Central memory CD8-positive, alpha-beta T cell (primary cell): ENCODE measurements at regions not wholly inside any gene's neighbourhood (a gene's known extent, or its start where the extent isn't known, plus 50 kb on each side); places are given as distances from the start of the nearest gene placed in this dataset.
"Not testable (repeated sequence)": the region's sequence is repeated elsewhere in the genome, so short reads cannot be mapped to it uniquely, and the experiment has no call there.

Experiments
- ATAC-seq: fragments of 150-1000 bp; cut with Tn5 transposase; replicated peaks from 2 replicates; pipeline ENCODE4 v1.10.0; 2022; ENCODE audit warnings: mild to moderate bottlenecking, moderate FRiP score, moderate number of reproducible peaks; ENCODE audit not compliant: poor library complexity, severe bottlenecking; ENCODE audit errors: extremely low read depth
- DNase-seq, 2 donors: peaks; one replicate each; pipeline ENCODE4 v3.0.0; 2021; ENCODE audit warnings: low spot score in 2 of 2
- H3K27ac Mint-ChIP-seq: one replicate; pipeline ENCODE4 v1.8.0; 2022; ENCODE audit warnings: low read depth, mild to moderate bottlenecking, moderate library complexity, mixed read lengths
- H3K27me3 Mint-ChIP-seq: one replicate; pipeline ENCODE4 v1.8.0; 2022; ENCODE audit warnings: mixed read lengths
- H3K36me3 Mint-ChIP-seq: one replicate; pipeline ENCODE4 v1.8.0; 2022; ENCODE audit warnings: mild to moderate bottlenecking, moderate library complexity, mixed read lengths; ENCODE audit not compliant: insufficient read depth
- H3K4me1 Mint-ChIP-seq: one replicate; pipeline ENCODE4 v1.8.0; 2022; ENCODE audit warnings: mixed read lengths
- H3K4me3 Mint-ChIP-seq: one replicate; pipeline ENCODE4 v1.8.0; 2022; ENCODE audit warnings: mild to moderate bottlenecking, moderate library complexity, mixed read lengths
- H3K9me3 Mint-ChIP-seq: one replicate; pipeline ENCODE4 v1.8.0; 2022; ENCODE audit warnings: mixed read lengths

- not testable (repeated sequence) for H3K9me3 Mint-ChIP-seq, DNase-seq, H3K4me3 Mint-ChIP-seq, H3K4me1 Mint-ChIP-seq, H3K27ac Mint-ChIP-seq, ATAC-seq, H3K27me3 Mint-ChIP-seq, H3K36me3 Mint-ChIP-seq
These were observed 171.6 kb downstream of the TMEM121 start for GRCh38 chr14:105697955-105698354.

GRCh38 chr14:105698940-105699556, 172.7 kb downstream of the TMEM121 start:
- not testable (repeated sequence) for DNase-seq, H3K4me3 Mint-ChIP-seq, H3K27me3 Mint-ChIP-seq, H3K36me3 Mint-ChIP-seq, H3K9me3 Mint-ChIP-seq, ATAC-seq, H3K4me1 Mint-ChIP-seq, H3K27ac Mint-ChIP-seq

GRCh38 chr14:105699706-105700105, 173.3 kb downstream of the TMEM121 start:
- H3K4me1 Mint-ChIP-seq, H3K27ac Mint-ChIP-seq, H3K27me3 Mint-ChIP-seq, H3K36me3 Mint-ChIP-seq, DNase-seq, ATAC-seq, H3K9me3 Mint-ChIP-seq, H3K4me3 Mint-ChIP-seq: not testable (repeated sequence)

GRCh38 chr14:105700146-105700545, 173.8 kb downstream of the TMEM121 start:
- ATAC-seq, DNase-seq, H3K4me1 Mint-ChIP-seq, H3K4me3 Mint-ChIP-seq, H3K9me3 Mint-ChIP-seq, H3K36me3 Mint-ChIP-seq, H3K27me3 Mint-ChIP-seq: not testable (repeated sequence)
- H3K27ac Mint-ChIP-seq = peak overlapping the region; percentile 0

GRCh38 chr14:105700622-105701288, 174.4 kb downstream of the TMEM121 start:
- ATAC-seq (no peak), DNase-seq (no peak)
- Mint-ChIP-seq H3K36me3 (peaks cover 1% of the 10 kb centered on the region), H3K4me1 (no peaks in the 10 kb centered on the region), H3K9me3 (no peaks in the 10 kb centered on the region), H3K4me3 (no peak overlapping the region), H3K27me3 (no peaks in the 10 kb centered on the region), H3K27ac (peak overlapping the region; percentile 0)

GRCh38 chr14:105701456-105702274, 175.3 kb downstream of the TMEM121 start:
- DNase-seq (no peak), ATAC-seq (no peak)
- Mint-ChIP-seq H3K36me3 (peaks cover 1% of the 10 kb centered on the region), H3K27me3 (no peaks in the 10 kb centered on the region), H3K4me3 (no peak overlapping the region), H3K9me3 (no peaks in the 10 kb centered on the region), H3K4me1 (no peaks in the 10 kb centered on the region), H3K27ac (no peak overlapping the region)

GRCh38 chr14:105702275-105702817, 176.0 kb downstream of the TMEM121 start:
- H3K4me3 Mint-ChIP-seq = no peak overlapping the region
- DNase-seq (no peak), ATAC-seq (no peak)
- H3K27ac Mint-ChIP-seq = no peak overlapping the region
- H3K4me1 Mint-ChIP-seq = no peaks in the 10 kb centered on the region
- peaks cover 1% of the 10 kb centered on the region for H3K36me3 Mint-ChIP-seq
- no peaks in the 10 kb centered on the region for H3K27me3 Mint-ChIP-seq
- H3K9me3 Mint-ChIP-seq = no peaks in the 10 kb centered on the region

GRCh38 chr14:105703044-105703665, 176.8 kb downstream of the TMEM121 start:
- not testable (repeated sequence) for H3K27me3 Mint-ChIP-seq, H3K27ac Mint-ChIP-seq, DNase-seq, H3K4me3 Mint-ChIP-seq, H3K4me1 Mint-ChIP-seq, ATAC-seq, H3K9me3 Mint-ChIP-seq, H3K36me3 Mint-ChIP-seq

- not testable (repeated sequence) for DNase-seq
These were observed 177.7 kb downstream of the TMEM121 start for GRCh38 chr14:105704091-105704490.

GRCh38 chr14:105704492-105704891, 178.1 kb downstream of the TMEM121 start:
- DNase-seq, H3K36me3 Mint-ChIP-seq, H3K4me3 Mint-ChIP-seq, H3K27ac Mint-ChIP-seq, H3K9me3 Mint-ChIP-seq, ATAC-seq, H3K4me1 Mint-ChIP-seq, H3K27me3 Mint-ChIP-seq: not testable (repeated sequence)

More at GRCh38 chr14:105704091-105704490, 177.7 kb downstream of the TMEM121 start:
- H3K27me3 Mint-ChIP-seq, H3K9me3 Mint-ChIP-seq, H3K27ac Mint-ChIP-seq, H3K4me1 Mint-ChIP-seq, H3K36me3 Mint-ChIP-seq, H3K4me3 Mint-ChIP-seq, ATAC-seq: not testable (repeated sequence)

GRCh38 chr14:105705512-105705861, 179.1 kb downstream of the TMEM121 start:
- not testable (repeated sequence) for H3K4me3 Mint-ChIP-seq, ATAC-seq, H3K27me3 Mint-ChIP-seq, H3K4me1 Mint-ChIP-seq, DNase-seq, H3K9me3 Mint-ChIP-seq, H3K36me3 Mint-ChIP-seq, H3K27ac Mint-ChIP-seq

- H3K27me3 Mint-ChIP-seq, H3K36me3 Mint-ChIP-seq, ATAC-seq, H3K9me3 Mint-ChIP-seq, DNase-seq, H3K4me1 Mint-ChIP-seq, H3K27ac Mint-ChIP-seq, H3K4me3 Mint-ChIP-seq: not testable (repeated sequence)
These were observed 179.7 kb downstream of the TMEM121 start for GRCh38 chr14:105705862-105706700.
